Stimulated activated CD8-positive, alpha-beta memory T cell treated with anti-CD3 and anti-CD28 coated beads, Interleukin-7, amount 100 ng/mL, for 24 hours (primary cell): ENCODE measurements at regions not wholly inside any gene's neighbourhood (a gene's known extent, or its start where the extent isn't known, plus 50 kb on each side); places are given as distances from the start of the nearest gene placed in this dataset.
"Not testable (repeated sequence)": the region's sequence is repeated elsewhere in the genome, so short reads cannot be mapped to it uniquely, and the experiment has no call there.

Experiments
- DNase-seq: peaks from one replicate; pipeline ENCODE4 v3.0.0-alpha.2; 2020; ENCODE audit warnings: low read depth

- no peak for DNase-seq
Measured at GRCh38 chr4:112026058-112026457, 119.2 kb upstream of the FAM241A start.

DNA sequence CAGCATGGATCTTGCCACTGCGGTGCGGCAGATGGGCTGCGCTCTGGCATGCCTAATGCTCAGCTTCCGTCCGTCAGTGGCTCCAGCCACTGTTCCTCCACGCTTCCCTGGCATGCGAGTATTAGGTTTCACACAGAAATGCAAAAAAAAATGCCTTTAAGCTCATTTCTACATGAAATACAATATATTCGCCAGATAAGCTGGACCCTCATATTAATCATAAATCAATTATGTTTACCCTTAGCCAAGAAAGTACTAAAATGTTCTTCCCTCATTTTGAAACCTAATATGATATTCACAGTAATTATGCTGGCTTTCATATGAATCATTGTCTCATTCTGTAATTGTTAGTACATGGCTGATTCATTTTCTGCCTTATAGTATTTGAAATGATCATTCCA, 115.5 kb upstream of the FAM241A start:
- no peak for DNase-seq

DNA sequence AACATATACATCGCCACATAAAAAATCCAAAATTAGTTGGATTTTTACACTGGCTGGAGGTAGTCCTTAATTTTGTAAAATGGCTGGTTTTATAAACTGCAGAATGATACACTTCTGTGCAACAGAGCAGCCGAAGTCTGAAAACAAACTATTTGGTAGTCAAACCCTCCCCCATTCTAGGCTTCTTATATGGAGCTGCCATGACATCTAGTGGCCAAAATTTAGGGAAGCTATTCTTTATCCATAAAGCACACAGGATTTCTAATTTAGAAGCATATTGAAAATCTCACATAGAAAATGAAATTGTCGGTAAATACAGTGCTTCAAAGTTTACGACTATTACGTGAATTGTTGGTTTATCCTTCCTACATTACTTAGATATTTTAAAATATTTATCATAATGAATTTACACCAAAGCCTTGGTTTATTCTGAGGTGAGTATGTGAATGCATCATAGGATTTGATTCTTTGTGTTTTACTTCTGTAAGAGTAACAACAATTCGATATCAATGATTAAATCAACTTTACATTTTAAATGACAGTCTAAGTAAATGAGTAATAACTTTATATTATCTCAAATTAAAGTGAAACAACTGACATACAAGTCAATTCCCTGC, 113.4 kb upstream of the FAM241A start:
- DNase-seq, result no peak

- DNase-seq, result no peak
Measured at GRCh38 chr4:112036886-112037285, 108.4 kb upstream of the FAM241A start.

DNA sequence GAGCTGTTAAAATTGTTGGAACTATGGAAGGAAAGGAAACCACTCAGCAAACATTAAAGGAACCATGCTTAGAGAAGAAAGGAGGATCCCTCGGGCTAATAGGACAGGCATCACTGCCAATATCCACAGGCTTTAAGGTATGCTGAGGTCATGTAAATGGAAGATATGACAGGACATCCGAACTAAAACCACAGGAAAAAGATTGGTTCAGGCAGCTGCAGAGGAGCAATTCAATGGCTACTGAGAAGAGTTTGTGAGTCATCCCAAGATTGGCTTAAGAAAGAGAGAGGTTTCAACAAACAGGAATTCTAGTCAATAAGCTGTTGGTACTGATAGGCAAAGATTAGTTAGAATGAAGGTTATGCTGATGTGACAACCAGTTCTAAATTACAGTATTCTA, 106.4 kb upstream of the FAM241A start:
- DNase-seq, result no peak

DNA sequence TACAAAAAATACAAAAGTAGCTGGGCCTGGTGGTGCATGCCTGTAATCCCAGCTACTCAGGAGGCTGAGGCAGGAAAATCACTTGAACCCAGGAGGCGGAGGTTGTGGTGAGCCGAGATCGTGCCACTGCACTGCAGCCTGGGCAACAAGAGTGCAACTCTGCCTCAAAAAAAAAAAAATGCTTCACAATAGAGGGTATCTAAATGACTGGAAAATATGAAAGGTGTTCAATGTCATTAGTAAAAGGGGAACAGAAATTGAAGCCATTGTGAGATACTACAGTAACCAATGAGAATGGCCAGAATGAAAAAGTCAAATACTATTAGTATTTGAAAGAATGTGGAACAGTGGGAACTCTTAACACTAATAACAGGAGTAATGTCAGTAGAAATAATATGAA, 96.1 kb upstream of the FAM241A start:
- not testable (repeated sequence) for DNase-seq

GRCh38 chr4:112053825-112054350, 91.4 kb upstream of the FAM241A start:
- no peak for DNase-seq

DNA sequence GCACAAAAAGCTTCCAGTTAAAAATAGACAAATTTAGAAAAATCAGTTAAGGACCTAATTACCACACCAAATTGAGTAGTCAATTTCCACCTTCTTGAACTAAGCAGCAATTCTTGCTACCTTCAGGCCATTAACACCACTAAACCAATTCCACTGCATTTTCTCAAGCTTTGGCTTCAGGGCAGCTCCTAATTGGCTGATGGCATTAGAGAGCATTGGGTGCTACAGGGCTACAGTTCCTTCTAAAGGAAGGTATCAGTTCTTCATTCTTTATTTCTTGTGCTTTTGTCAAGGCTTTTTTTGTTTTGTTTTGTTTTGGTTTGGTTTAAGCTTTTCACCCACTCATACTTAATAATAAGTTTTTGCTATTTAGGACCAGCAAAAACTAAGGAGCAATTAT, 90.2 kb upstream of the FAM241A start:
- DNase-seq, result no peak

DNA sequence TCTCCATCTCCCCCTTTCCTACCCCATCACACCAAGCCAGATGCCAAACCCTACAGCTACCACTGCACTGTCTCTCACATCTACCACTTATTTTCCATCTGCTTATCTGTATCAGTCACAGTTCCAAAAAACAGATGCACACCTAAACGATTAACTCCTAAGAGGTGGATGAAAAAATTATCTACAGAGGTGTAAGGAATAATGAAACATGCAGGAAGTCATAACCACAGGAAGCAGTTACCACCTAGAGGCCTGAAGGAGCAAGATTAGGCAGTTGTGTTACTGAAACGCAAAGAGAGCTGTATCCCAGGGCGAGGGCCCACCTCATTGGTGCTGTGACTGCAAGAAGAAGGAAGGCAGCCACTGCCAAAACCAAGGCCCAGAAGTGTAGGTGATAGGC, 87.8 kb upstream of the FAM241A start:
- DNase-seq, result no peak

GRCh38 chr4:112058433-112058832, 86.8 kb upstream of the FAM241A start:
- DNase-seq, result no peak

GRCh38 chr4:112060212-112060611, 85.0 kb upstream of the FAM241A start:
- no peak for DNase-seq

DNA sequence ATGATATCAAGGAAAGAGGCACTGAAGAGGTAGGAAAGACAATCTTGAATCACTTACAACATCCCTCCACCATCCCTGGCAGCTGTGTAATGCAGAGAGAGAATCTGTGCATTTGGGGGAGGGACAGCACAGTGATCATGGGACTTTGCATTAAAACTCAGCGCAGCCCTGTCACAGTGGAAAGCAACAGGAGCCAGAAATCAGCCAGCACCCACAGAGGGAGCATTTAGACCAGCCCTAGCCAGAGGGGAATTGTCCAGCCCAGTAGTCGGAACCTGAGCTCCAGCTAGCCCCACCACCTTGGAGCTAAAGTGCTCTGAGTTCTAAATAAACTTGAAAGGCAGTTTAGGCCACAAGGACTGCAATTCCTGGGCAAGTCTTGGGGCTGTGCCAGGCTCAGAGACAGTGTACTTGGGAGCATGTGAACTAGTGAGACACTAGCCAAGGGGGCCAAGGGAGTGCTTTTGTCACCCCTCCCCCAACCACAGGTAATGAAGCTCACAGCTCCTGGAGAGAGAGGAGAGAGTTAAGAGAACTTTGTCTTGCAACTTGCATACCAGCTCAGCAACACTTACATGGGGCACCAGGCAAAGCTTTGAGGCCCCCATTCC, 83.9 kb upstream of the FAM241A start:
- DNase-seq, result no peak

DNA sequence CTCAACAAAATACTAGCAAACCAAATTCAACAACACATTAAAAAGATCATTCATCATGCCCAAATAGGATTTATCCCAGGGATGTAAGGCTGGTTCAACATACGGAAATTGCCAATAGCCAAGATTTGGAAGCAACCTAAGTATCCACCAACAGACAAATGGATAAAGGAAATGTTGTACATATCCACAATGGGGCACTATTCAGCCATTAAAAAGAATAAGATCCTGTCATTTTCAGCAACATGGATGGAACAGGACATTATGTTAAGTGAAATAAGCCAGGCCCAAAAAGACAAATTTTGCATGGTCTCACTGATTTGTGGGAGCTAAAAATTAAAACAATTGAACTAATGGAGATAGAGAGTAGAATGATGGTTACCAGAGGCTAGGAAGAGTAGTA, 82.0 kb upstream of the FAM241A start:
- no peak for DNase-seq

DNA sequence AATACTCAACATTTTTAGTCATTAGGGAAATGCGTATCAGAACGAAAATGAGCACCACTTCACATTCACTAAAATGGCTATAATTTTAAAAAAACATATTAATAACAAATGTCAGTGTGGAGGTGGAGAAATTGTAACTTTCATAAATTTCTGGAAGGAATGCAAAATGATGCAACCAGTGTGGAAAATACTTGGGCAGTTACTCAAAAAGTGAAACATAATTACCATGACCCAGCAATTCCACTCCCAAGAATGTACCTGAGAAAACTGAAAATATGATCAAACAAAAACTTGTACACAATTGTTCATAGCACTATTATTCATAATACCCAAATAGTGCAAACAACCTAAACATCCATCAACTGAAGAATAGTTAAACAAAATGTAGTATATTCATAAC, 76.1 kb upstream of the FAM241A start:
- no peak for DNase-seq

DNA sequence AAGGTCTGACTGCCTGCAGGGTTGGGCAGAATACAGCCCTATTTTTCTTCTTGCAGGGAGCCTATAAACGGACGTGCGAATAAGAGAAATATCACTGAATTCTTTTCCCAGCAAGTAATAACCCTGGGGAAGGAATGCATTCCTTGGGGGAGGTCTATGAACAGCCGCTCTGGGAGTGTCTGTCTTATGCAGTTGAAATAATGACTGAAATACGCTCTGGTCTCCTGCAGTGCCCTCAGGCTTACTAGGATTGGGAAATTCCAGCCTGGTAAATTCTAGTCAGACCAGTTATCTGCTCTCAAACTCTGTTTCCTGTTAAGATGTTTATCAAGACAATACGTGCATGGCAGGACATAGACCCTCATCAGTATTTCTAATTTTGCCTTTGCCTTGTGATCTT, 72.1 kb upstream of the FAM241A start:
- DNase-seq, result no peak

- DNase-seq, result no peak
Measured at GRCh38 chr4:112075129-112075753, 70.0 kb upstream of the FAM241A start.

- DNase-seq, result no peak
Measured at GRCh38 chr4:112075906-112076305, 69.3 kb upstream of the FAM241A start.

GRCh38 chr4:112076919-112077608, 68.2 kb upstream of the FAM241A start:
- no peak for DNase-seq

GRCh38 chr4:112077743-112078142, 67.5 kb upstream of the FAM241A start:
- no peak for DNase-seq

DNA sequence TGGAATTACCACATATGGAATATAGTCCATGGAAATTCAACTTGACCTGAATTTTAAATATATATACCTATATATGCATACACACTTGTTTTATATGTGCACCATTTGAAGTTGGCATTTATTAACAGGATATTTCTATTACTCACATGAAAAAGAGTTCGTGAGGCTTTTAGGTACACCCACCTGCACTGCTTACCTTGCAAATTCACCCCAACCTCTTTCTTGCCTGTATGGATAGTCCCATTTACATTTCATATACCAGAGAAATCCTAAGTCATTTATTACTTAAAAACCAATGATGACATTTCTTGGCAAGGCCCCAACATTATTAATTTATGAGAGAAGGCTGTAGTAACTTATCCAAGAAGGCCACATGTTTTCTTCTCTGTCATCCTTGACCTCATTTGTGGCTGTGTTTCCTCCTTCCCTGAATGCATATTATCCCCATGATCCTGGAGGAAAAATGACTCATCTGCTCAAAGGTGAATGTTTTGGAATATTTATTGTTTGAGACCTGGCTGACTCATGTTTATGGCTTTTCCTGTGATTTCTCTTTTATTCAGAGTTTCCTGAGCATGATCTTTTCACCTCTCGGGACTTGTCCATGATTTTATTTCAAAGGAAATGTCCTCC, 62.2 kb upstream of the FAM241A start:
- no peak for DNase-seq

GRCh38 chr4:112083587-112084347, 61.5 kb upstream of the FAM241A start:
- no peak for DNase-seq
